Common myeloid progenitor, CD34-positive (primary cell): ENCODE measurements at regions not wholly inside any gene's neighbourhood (a gene's known extent, or its start where the extent isn't known, plus 50 kb on each side); places are given as distances from the start of the nearest gene placed in this dataset.

Experiments used
- CTCF ChIA-PET: fragments of 350-600 bp; sonication (Branson Sonifier 250); formaldehyde crosslinking; loops from one replicate; lab custom pipeline; 2021; ENCODE audit warnings: antibody characterized with exemption; lab: Charles Lee
- POLR2A ChIA-PET: fragments of 350-600 bp; sonication (Branson Sonifier 250); formaldehyde crosslinking; loops from one replicate; lab custom pipeline; 2021; ENCODE audit warnings: antibody characterized with exemption; lab: Charles Lee
- DNase-seq, 3 donors: peaks; one replicate each; pipeline versions ENCODE4 v3.0.0 to v3.0.0-alpha.2; 2013
- H3K27ac ChIP-seq, 2 experiments: 1 replicate in 1 of 2; 2 replicates in 1 of 2; pipeline ENCODE4 v1.7.0; 2013; ENCODE audit warnings: inconsistent platforms in 2 of 2, low read length in 2 of 2, mild to moderate bottlenecking in 2 of 2, low read depth in 1 of 2, moderate library complexity in 1 of 2; ENCODE audit not compliant: severe bottlenecking in 2 of 2, insufficient read depth in 1 of 2, poor library complexity in 1 of 2
- H3K27me3 ChIP-seq, 5 experiments: replicated peaks in 2 of 5; 1 replicate in 3 of 5; 2 replicates in 2 of 5; pipeline versions ENCODE4 v1.6.1 to v1.7.0; 2013; ENCODE audit warnings: low read length in 4 of 5, mild to moderate bottlenecking in 2 of 5, moderate library complexity in 2 of 5, inconsistent platforms in 1 of 5; ENCODE audit not compliant: insufficient read depth in 5 of 5, control insufficient read depth in 4 of 5
- H3K36me3 ChIP-seq, 4 experiments: 1 replicate in 2 of 4; 2 replicates in 2 of 4; pipeline versions ENCODE4 v1.6.1 to v1.7.0; 2013; ENCODE audit warnings: low read length in 3 of 4, control low read depth in 1 of 4, mild to moderate bottlenecking in 1 of 4; ENCODE audit not compliant: control insufficient read depth in 4 of 4, insufficient read depth in 4 of 4
- H3K4me1 ChIP-seq, 4 experiments: 1 replicate in 3 of 4; 2 replicates in 1 of 4; pipeline versions ENCODE4 v1.6.1 to v1.7.1; 2013; ENCODE audit warnings: low read length in 3 of 4, mild to moderate bottlenecking in 3 of 4, control low read depth in 1 of 4, inconsistent platforms in 1 of 4, moderate library complexity in 1 of 4; ENCODE audit not compliant: control insufficient read depth in 4 of 4, insufficient read depth in 4 of 4; ENCODE audit errors: control extremely low read depth in 1 of 4
- H3K4me3 ChIP-seq, 7 experiments: 1 replicate in 4 of 7; 2 replicates in 3 of 7; pipeline versions ENCODE4 v1.5.1 to v1.7.0; 2013; ENCODE audit warnings: mild to moderate bottlenecking in 7 of 7, low read length in 6 of 7, moderate library complexity in 6 of 7, inconsistent platforms in 2 of 7, low read depth in 2 of 7, control low read depth in 1 of 7; ENCODE audit not compliant: insufficient read depth in 4 of 7, control insufficient read depth in 1 of 7; ENCODE audit errors: extremely low read depth in 1 of 7
- H3K9me3 ChIP-seq, 5 experiments: 1 replicate in 4 of 5; 2 replicates in 1 of 5; pipeline versions ENCODE4 v1.6.1 to v1.7.1; 2013; ENCODE audit warnings: low read length in 4 of 5, mild to moderate bottlenecking in 2 of 5, inconsistent platforms in 1 of 5, low read depth in 1 of 5, moderate library complexity in 1 of 5; ENCODE audit not compliant: control insufficient read depth in 4 of 5, insufficient read depth in 2 of 5; ENCODE audit errors: control extremely low read depth in 1 of 5
- WGBS: methylation state at CpG from one replicate; pipeline ENCODE4 v1.1.5; 2013; ENCODE audit not compliant: insufficient coverage; 5-methylcytosine and 5-hydroxymethylcytosine counted together

DNA sequence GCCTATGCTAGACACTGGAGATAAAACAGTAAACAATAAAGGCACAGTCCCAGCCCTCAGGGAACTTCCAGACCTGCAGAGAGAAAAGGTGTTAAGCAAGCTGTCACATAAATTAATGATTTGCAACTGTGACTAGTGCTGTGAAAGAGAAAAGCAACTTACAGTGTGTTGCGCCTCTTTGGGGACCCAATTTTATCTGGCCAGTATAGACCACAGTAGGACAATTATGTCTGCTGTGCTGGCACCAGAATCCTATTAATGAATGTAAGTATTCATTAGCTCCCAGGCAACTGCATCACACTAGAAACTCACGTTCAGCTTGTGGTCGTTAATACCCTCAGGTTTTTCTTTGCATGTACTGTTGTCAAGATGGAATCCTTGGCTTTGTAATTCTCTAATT lies 55.3 kb upstream of the CHST9 start:
- Histone ChIP-seq H3K27ac (no peak overlapping the region), H3K36me3 (no peaks in the 10 kb centered on the region), H3K4me1 (no peaks in the 10 kb centered on the region), H3K4me3 (no peak overlapping the region), H3K27me3 (no peaks in the 10 kb centered on the region), H3K9me3 (no peaks in the 10 kb centered on the region)
- ChIA-PET POLR2A (no interaction called here), CTCF (no interaction called here)
- no peak for DNase-seq
- no CpG with 5 or more reads among the region's 3 CpGs for WGBS

DNA sequence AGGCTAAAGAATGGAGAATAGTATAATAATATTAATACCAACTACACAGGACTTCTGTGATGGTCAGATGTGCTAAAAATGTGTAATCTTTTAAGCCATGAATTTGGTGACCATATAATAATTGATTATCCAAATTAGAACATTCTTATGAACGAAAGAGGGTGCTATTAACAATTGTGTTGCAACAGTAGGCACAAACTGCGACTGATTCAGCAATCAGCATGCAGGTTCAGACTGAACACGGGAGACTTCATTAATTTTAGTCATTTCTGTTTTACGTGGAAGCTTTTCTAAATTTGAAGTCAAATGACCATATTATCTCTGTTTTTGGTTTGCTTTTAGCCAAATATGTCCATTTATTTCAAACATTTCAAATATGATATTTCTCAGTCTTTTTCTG lies 54.6 kb upstream of the CHST9 start:
- Histone ChIP-seq H3K27me3 (no peaks in the 10 kb centered on the region), H3K36me3 (no peaks in the 10 kb centered on the region), H3K4me1 (no peaks in the 10 kb centered on the region), H3K27ac (no peak overlapping the region), H3K4me3 (no peak overlapping the region), H3K9me3 (no peaks in the 10 kb centered on the region)
- DNase-seq: no peak
- ChIA-PET CTCF (no interaction called here), POLR2A (no interaction called here)
- WGBS: 74% methylated on average over 2 of the region's 4 CpGs

GRCh38 chr18:27235218-27235870 lies 50.2 kb upstream of the CHST9 start:
- ChIA-PET CTCF (no interaction called here), POLR2A (no interaction called here)
- Histone ChIP-seq H3K4me1 (no peaks in the 10 kb centered on the region), H3K36me3 (no peaks in the 10 kb centered on the region), H3K27ac (no peak overlapping the region), H3K4me3 (no peak overlapping the region), H3K9me3 (no peaks in the 10 kb centered on the region), H3K27me3 (no peaks in the 10 kb centered on the region)
- WGBS: 67% methylated on average over 2 of the region's 4 CpGs
- DNase-seq: no peak
